IMR-90 (cell line): ENCODE measurements at regions not wholly inside any gene's neighbourhood (a gene's known extent, or its start where the extent isn't known, plus 50 kb on each side); places are given as distances from the start of the nearest gene placed in this dataset.

Experiments used
- ATAC-seq: fragments of 200-7000 bp; cut with Tn5 transposase; 2 replicates; pipeline ENCODE4 v1.9.1; 2020; ENCODE audit warnings: low read depth, mild to moderate bottlenecking, moderate library complexity
- BruUV-seq: library from RNA; stranded (reverse); fragments of 400-500 nt; replicated peaks from 2 replicates; lab custom pipeline; 2021; lab: Mats Ljungman, UMichigan
- CTCF ChIA-PET: fragments of 300-600 bp; formaldehyde crosslinking; extraction: SDS; loops from one replicate; lab custom pipeline; 2021; ENCODE audit warnings: antibody characterized with exemption; lab: Yijun Ruan, JAX
- POLR2A ChIA-PET: fragments of 300-600 bp; sonication (Branson Sonifier 250); formaldehyde crosslinking; loops from one replicate; lab custom pipeline; 2022; ENCODE audit warnings: antibody characterized with exemption; ENCODE audit not compliant: unreplicated experiment; lab: Charles Lee
- DNase-seq: peaks from one replicate; pipeline ENCODE4 v3.0.0; 2013
- H2AFZ ChIP-seq: replicated peaks from 2 replicates; pipeline ENCODE3; 2013; ENCODE audit warnings: low read length, mild to moderate bottlenecking; ENCODE audit not compliant: poor library complexity
- H2AK5ac ChIP-seq: 2 replicates; pipeline ENCODE4 v1.6.1; 2013; ENCODE audit warnings: low read depth, low read length, inconsistent platforms
- H2AK9ac ChIP-seq: replicated peaks from 2 replicates; pipeline ENCODE3; 2013; ENCODE audit warnings: mild to moderate bottlenecking, low read depth, low read length, moderate library complexity; ENCODE audit not compliant: poor library complexity
- H2BK120ac ChIP-seq: 2 replicates; pipeline ENCODE4 v1.6.1; 2013; ENCODE audit warnings: low read depth, low read length, inconsistent platforms
- H2BK15ac ChIP-seq: 3 replicates; pipeline ENCODE4 v1.6.1; 2013; ENCODE audit warnings: low read depth, low read length, inconsistent platforms
- H2BK20ac ChIP-seq: 2 replicates; pipeline ENCODE4 v1.6.1; 2013; ENCODE audit warnings: low read depth, mild to moderate bottlenecking, inconsistent platforms, low read length, moderate library complexity
- H2BK5ac ChIP-seq: 2 replicates; pipeline ENCODE4 v1.6.1; 2013; ENCODE audit warnings: mild to moderate bottlenecking, low read depth, low read length, inconsistent platforms; ENCODE audit not compliant: poor library complexity, severe bottlenecking
- H3K14ac ChIP-seq: replicated peaks from 2 replicates; pipeline ENCODE4 v1.6.1; 2013; ENCODE audit warnings: low read depth, low read length, inconsistent platforms
- H3K18ac ChIP-seq: 2 replicates; pipeline ENCODE4 v1.6.1; 2013; ENCODE audit warnings: low read depth, low read length, control low read depth
- H3K23ac ChIP-seq: 2 replicates; pipeline ENCODE4 v1.6.1; 2013; ENCODE audit warnings: low read depth, low read length, inconsistent platforms
- H3K27ac ChIP-seq: 2 replicates; pipeline ENCODE4 v1.5.1; 2013; ENCODE audit warnings: mild to moderate bottlenecking, control low read depth, low read length; ENCODE audit not compliant: insufficient read depth
- H3K27me3 ChIP-seq: 2 replicates; pipeline ENCODE4 v1.6.1; 2013; ENCODE audit warnings: low read length; ENCODE audit not compliant: control insufficient read depth, insufficient read depth
- H3K36me3 ChIP-seq: 2 replicates; pipeline ENCODE4 v1.6.1; 2013; ENCODE audit warnings: low read length, mixed read lengths; ENCODE audit not compliant: control insufficient read depth, insufficient read depth
- H3K4ac ChIP-seq: 2 replicates; pipeline ENCODE4 v1.6.1; 2013; ENCODE audit warnings: low read depth, low read length, inconsistent platforms
- H3K4me1 ChIP-seq: 2 replicates; pipeline ENCODE4 v1.6.1; 2013; ENCODE audit warnings: low read length, mixed read lengths; ENCODE audit not compliant: control insufficient read depth, insufficient read depth
- H3K4me2 ChIP-seq: 2 replicates; pipeline ENCODE4 v1.6.1; 2013; ENCODE audit warnings: low read depth, mild to moderate bottlenecking, control low read depth, low read length, moderate library complexity
- H3K4me3 ChIP-seq: 2 replicates; pipeline ENCODE4 v1.5.1; 2013; ENCODE audit warnings: low read depth, mild to moderate bottlenecking, control low read depth, low read length, moderate library complexity; ENCODE audit not compliant: insufficient read depth
- H3K56ac ChIP-seq: 2 replicates; pipeline ENCODE4 v1.6.1; 2013; ENCODE audit warnings: low read length, inconsistent platforms; ENCODE audit not compliant: insufficient read depth; ENCODE audit errors: extremely low read depth
- H3K79me1 ChIP-seq, 2 experiments: 2 replicates each; pipeline ENCODE4 v1.6.1; 2013; ENCODE audit warnings: low read length in 2 of 2, inconsistent platforms in 1 of 2, low read depth in 1 of 2
- H3K9ac ChIP-seq: 2 replicates; pipeline ENCODE4 v1.6.1; 2013; ENCODE audit warnings: low read depth, low read length, control low read depth
- H3K9me1 ChIP-seq: 2 replicates; pipeline ENCODE4 v1.6.1; 2013; ENCODE audit warnings: low read length, inconsistent platforms; ENCODE audit not compliant: insufficient read depth
- H3K9me3 ChIP-seq: 2 replicates; pipeline ENCODE4 v1.6.1; 2013; ENCODE audit warnings: low read length; ENCODE audit not compliant: control insufficient read depth, insufficient read depth
- H4K20me1 ChIP-seq: 2 replicates; pipeline ENCODE4 v1.6.1; 2013; ENCODE audit warnings: low read length, inconsistent platforms; ENCODE audit not compliant: insufficient read depth
- H4K5ac ChIP-seq: 2 replicates; pipeline ENCODE4 v1.6.1; 2013; ENCODE audit warnings: mild to moderate bottlenecking, low read depth, low read length, control low read depth
- H4K8ac ChIP-seq, 2 experiments: 2 replicates each; pipeline ENCODE4 v1.6.1; 2013; ENCODE audit warnings: low read depth in 2 of 2, low read length in 2 of 2, control low read depth in 1 of 2, inconsistent platforms in 1 of 2
- H4K91ac ChIP-seq: 2 replicates; pipeline ENCODE4 v1.6.1; 2013; ENCODE audit warnings: low read depth, low read length, inconsistent platforms; ENCODE audit not compliant: insufficient read depth
- BHLHE40 ChIP-seq: fragments of 150-350 bp; IDR thresholded peaks from 2 replicates; pipeline ENCODE4 v1.6.1; 2016; ENCODE audit warnings: mild to moderate bottlenecking, low read depth, low read length
- CEBPB ChIP-seq: IDR thresholded peaks from 2 replicates; pipeline ENCODE4 v1.6.1; 2012; ENCODE audit warnings: low read depth, low read length, improper control_type of control experiment
- CHD1 ChIP-seq: IDR thresholded peaks from 2 replicates; pipeline ENCODE4 v1.6.1; 2012; ENCODE audit warnings: low read depth, low read length, improper control_type of control experiment
- FOS ChIP-seq: fragments of 150-350 bp; IDR thresholded peaks from 2 replicates; pipeline ENCODE4 v1.6.1; 2016; ENCODE audit warnings: low read depth, low read length
- MAFK ChIP-seq: IDR thresholded peaks from 2 replicates; pipeline ENCODE4 v1.6.1; 2012; ENCODE audit warnings: low read depth, low read length, improper control_type of control experiment
- MAZ ChIP-seq: IDR thresholded peaks from 2 replicates; pipeline ENCODE4 v1.6.1; 2012; ENCODE audit warnings: low read depth, mild to moderate bottlenecking, low read length, improper control_type of control experiment, moderate library complexity, borderline replicate concordance
- MXI1 ChIP-seq: IDR thresholded peaks from 2 replicates; pipeline ENCODE4 v1.6.1; 2012; ENCODE audit warnings: low read depth, mild to moderate bottlenecking, low read length, moderate library complexity, borderline replicate concordance
- NFE2L2 ChIP-seq: fragments of 150-350 bp; IDR thresholded peaks from 2 replicates; pipeline ENCODE4 v1.6.1; 2016; ENCODE audit warnings: low read depth, mild to moderate bottlenecking, low read length
- POLR2A ChIP-seq: IDR thresholded peaks from 2 replicates; pipeline ENCODE4 v1.6.1; 2012; ENCODE audit warnings: mild to moderate bottlenecking, low read depth, low read length
- RAD21 ChIP-seq: IDR thresholded peaks from 2 replicates; pipeline ENCODE4 v1.6.1; 2012; ENCODE audit warnings: low read length, improper control_type of control experiment
- RCOR1 ChIP-seq: IDR thresholded peaks from 2 replicates; pipeline ENCODE4 v1.6.1; 2012; ENCODE audit warnings: mild to moderate bottlenecking, low read length, improper control_type of control experiment; ENCODE audit not compliant: insufficient replicate concordance
- RFX5 ChIP-seq: IDR thresholded peaks from 2 replicates; pipeline ENCODE4 v1.8.0; 2012; ENCODE audit warnings: low read depth, mild to moderate bottlenecking, low read length, moderate library complexity
- WGBS, 2 experiments: methylation state at CpG; one replicate each; pipeline versions ENCODE4 v1.1.5 to v1.1.7; 2013; ENCODE audit warnings: missing lambda C conversion rate in 2 of 2; ENCODE audit not compliant: insufficient read length in 1 of 2; ENCODE audit errors: extremely low coverage in 2 of 2; 5-methylcytosine and 5-hydroxymethylcytosine counted together
- dilution Hi-C: fragments of 300-500 bp; cut with HindIII; formaldehyde crosslinking; loops from one replicate; pipeline ENCODE4 v1.14.3; 2018; ENCODE audit warnings: low sequenced_read_pairs; ENCODE audit not compliant: unreplicated experiment
- in situ Hi-C: fragments of 300-500 bp; cut with MboI; formaldehyde crosslinking; loops from 3 replicates; pipeline ENCODE4 v1.14.3; 2019; ENCODE audit warnings: low sequenced_read_pairs, inconsistent platforms, mixed read lengths
- intact Hi-C: fragments of 100-400 bp; cut with micrococcal nuclease; formaldehyde crosslinking; loops from 2 replicates; pipeline ENCODE4 v1.10.0; 2022
- TF ChIP-seq, protein P1 (sequence below): fragments of 150-350 bp; IDR thresholded peaks from 2 replicates; pipeline ENCODE4 v1.6.1; 2017; ENCODE audit warnings: mild to moderate bottlenecking, antibody characterized with exemption, low read length, low read depth
- TF ChIP-seq, protein P2 (sequence below): conservative IDR thresholded peaks from 2 replicates; pipeline ENCODE4 v1.5.1; 2012; ENCODE audit warnings: mild to moderate bottlenecking, low read depth, low read length, improper control_type of control experiment
- TF ChIP-seq, protein P3 (sequence below): fragments of 150-350 bp; IDR thresholded peaks from 2 replicates; pipeline ENCODE4 v1.6.1; 2016; ENCODE audit warnings: low read depth, mild to moderate bottlenecking, low read length, moderate library complexity, borderline replicate concordance

DNA sequence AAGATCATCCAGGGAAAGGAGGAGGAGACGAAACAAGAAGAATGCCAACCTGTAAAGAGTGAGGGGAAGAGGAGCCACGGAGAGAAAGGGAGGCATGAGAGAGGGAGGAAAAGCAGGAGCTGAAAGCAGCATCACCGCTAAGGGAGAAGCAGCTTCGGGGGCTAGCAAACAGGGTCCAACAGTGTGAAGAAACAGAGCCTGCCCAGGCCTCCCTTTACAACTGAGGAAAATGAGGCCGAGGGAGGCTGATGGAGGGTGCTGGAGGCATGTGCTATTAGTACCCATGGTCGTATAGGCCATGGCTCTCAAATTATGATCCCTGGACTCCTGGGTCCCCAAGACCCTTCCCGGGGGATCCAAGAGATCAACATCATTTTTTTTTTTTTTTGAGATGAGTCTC, 50.4 kb upstream of the ASPRV1 start:
- H3K27me3 ChIP-seq = no peaks in the 10 kb centered on the region
- no peak overlapping the region for H3K56ac ChIP-seq
- dilution Hi-C loops = no loop called here
- ATAC-seq (no peak), DNase-seq (no peak)
- no peak overlapping the region for H3K4me2 ChIP-seq
- H3K4me1 ChIP-seq = no peaks in the 10 kb centered on the region
- BruUV-seq = no TSS peak
- intact Hi-C loops = no loop called here
- H4K20me1 ChIP-seq = no peaks in the 10 kb centered on the region
- H4K8ac ChIP-seq = no peak overlapping the region
- H3K4me3 ChIP-seq = no peak overlapping the region
- H4K5ac ChIP-seq = no peak overlapping the region
- H3K14ac ChIP-seq = no peak overlapping the region
- no peak overlapping the region for H2AK5ac ChIP-seq
- H4K91ac ChIP-seq = no peak overlapping the region
- no peaks in the 10 kb centered on the region for H3K36me3 ChIP-seq
- H3K9me1 ChIP-seq = no peaks in the 10 kb centered on the region; the same call in 1 of the 2 replicates
- H3K23ac ChIP-seq = no peak overlapping the region
- POLR2A ChIA-PET = no interaction called here
- CTCF ChIA-PET = no interaction called here
- no peak overlapping the region for H2BK15ac ChIP-seq
- H3K18ac ChIP-seq = no peak overlapping the region
- no peaks in the 10 kb centered on the region for H3K79me1 ChIP-seq
- no peak overlapping the region for H2BK5ac ChIP-seq
- H2AK9ac ChIP-seq = no peak overlapping the region
- H3K27ac ChIP-seq = no peak overlapping the region
- H2AFZ ChIP-seq = no peak overlapping the region
- no peak overlapping the region for H3K4ac ChIP-seq
- in situ Hi-C loops = no loop called here
- no peaks in the 10 kb centered on the region for H3K9me3 ChIP-seq
- 82% methylated on average over 3 of the region's 7 CpGs; no CpG with 5 or more reads in 1 of the 2 experiments for WGBS, 2 experiments
- TF ChIP-seq BHLHE40 (no peak), MXI1 (no peak), MAZ (no peak), CEBPB (no peak), CHD1 (no peak), RAD21 (no peak), NFE2L2 (no peak), FOS (no peak), MAFK (no peak), RFX5 (no peak), POLR2A (no peak), RCOR1 (no peak)
- TF ChIP-seq, protein P1, sequence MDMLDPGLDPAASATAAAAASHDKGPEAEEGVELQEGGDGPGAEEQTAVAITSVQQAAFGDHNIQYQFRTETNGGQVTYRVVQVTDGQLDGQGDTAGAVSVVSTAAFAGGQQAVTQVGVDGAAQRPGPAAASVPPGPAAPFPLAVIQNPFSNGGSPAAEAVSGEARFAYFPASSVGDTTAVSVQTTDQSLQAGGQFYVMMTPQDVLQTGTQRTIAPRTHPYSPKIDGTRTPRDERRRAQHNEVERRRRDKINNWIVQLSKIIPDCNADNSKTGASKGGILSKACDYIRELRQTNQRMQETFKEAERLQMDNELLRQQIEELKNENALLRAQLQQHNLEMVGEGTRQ = no peak
- TF ChIP-seq, protein P2, sequence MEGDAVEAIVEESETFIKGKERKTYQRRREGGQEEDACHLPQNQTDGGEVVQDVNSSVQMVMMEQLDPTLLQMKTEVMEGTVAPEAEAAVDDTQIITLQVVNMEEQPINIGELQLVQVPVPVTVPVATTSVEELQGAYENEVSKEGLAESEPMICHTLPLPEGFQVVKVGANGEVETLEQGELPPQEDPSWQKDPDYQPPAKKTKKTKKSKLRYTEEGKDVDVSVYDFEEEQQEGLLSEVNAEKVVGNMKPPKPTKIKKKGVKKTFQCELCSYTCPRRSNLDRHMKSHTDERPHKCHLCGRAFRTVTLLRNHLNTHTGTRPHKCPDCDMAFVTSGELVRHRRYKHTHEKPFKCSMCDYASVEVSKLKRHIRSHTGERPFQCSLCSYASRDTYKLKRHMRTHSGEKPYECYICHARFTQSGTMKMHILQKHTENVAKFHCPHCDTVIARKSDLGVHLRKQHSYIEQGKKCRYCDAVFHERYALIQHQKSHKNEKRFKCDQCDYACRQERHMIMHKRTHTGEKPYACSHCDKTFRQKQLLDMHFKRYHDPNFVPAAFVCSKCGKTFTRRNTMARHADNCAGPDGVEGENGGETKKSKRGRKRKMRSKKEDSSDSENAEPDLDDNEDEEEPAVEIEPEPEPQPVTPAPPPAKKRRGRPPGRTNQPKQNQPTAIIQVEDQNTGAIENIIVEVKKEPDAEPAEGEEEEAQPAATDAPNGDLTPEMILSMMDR = no peak
- TF ChIP-seq, protein P3, sequence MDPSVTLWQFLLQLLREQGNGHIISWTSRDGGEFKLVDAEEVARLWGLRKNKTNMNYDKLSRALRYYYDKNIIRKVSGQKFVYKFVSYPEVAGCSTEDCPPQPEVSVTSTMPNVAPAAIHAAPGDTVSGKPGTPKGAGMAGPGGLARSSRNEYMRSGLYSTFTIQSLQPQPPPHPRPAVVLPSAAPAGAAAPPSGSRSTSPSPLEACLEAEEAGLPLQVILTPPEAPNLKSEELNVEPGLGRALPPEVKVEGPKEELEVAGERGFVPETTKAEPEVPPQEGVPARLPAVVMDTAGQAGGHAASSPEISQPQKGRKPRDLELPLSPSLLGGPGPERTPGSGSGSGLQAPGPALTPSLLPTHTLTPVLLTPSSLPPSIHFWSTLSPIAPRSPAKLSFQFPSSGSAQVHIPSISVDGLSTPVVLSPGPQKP = no peak
- H2BK20ac ChIP-seq = no peak overlapping the region
- no peak overlapping the region for H2BK120ac ChIP-seq
- no peak overlapping the region for H3K9ac ChIP-seq
